ENCODE measurements at regions not wholly inside any gene's neighbourhood (a gene's known extent, or its start where the extent isn't known, plus 50 kb on each side); places are given as distances from the start of the nearest gene placed in this dataset.

- TF ChIP-seq E4F1 (IDR thresholded peaks at IDR 0.05; ENCODE audit: borderline replicate concordance, partially characterized antibody): no peak
- no peak for TF ChIP-seq USF1 (IDR thresholded peaks at IDR 0.05; ENCODE audit: borderline replicate concordance, extremely low read length, insufficient read depth, low read depth, low read length)
- TF ChIP-seq MEF2B (IDR thresholded peaks at IDR 0.05; ENCODE audit: partially characterized antibody, poor library complexity, severe bottlenecking): no peak
- TF ChIP-seq SIN3A (IDR thresholded peaks at IDR 0.05; ENCODE audit: low read depth, low read length): no peak
- TF ChIP-seq HDAC2 (IDR thresholded peaks at IDR 0.05): no peak
- TF ChIP-seq SUPT20H (IDR thresholded peaks at IDR 0.05; ENCODE audit: borderline replicate concordance, control insufficient read depth, low read depth, low read length): no peak
- no peak for TF ChIP-seq RELB (IDR thresholded peaks at IDR 0.05; ENCODE audit: low read depth)
- no peak for TF ChIP-seq CREB1 (IDR thresholded peaks at IDR 0.05; ENCODE audit: low read depth)
- TF ChIP-seq CHD2 (IDR thresholded peaks at IDR 0.05; ENCODE audit: borderline replicate concordance, low read depth, low read length): no peak
- no peak for TF ChIP-seq MTA3 (IDR thresholded peaks at IDR 0.05; ENCODE audit: borderline replicate concordance, low read length)
These were observed 144.3 kb upstream of the KCNJ6 start (continued) for GRCh38 chr21:38060533-38060932.
